H1 (cell line): ENCODE measurements at regions not wholly inside any gene's neighbourhood (a gene's known extent, or its start where the extent isn't known, plus 50 kb on each side); places are given as distances from the start of the nearest gene placed in this dataset.

Source experiments
- CTCF ChIA-PET: fragments of 300-600 bp; sonication (Branson Sonifier 250); formaldehyde crosslinking; loops from one replicate; lab custom pipeline; 2021; ENCODE audit not compliant: partially characterized antibody; lab: Charles Lee
- POLR2A ChIA-PET: fragments of 300-600 bp; sonication (Branson Sonifier 250); formaldehyde crosslinking; loops from one replicate; lab custom pipeline; 2021; ENCODE audit warnings: inconsistent platforms; ENCODE audit not compliant: partially characterized antibody; lab: Charles Lee
- DNase-seq, 2 experiments: peaks; one replicate each; pipeline versions ENCODE4 v3.0.0 to v3.0.0-alpha.2; 2010 to 2022; ENCODE audit warnings: low spot score in 2 of 2, low read depth in 1 of 2, mixed read lengths in 1 of 2
- FAIRE-seq: peaks from 2 replicates; lab custom pipeline; 2011; peaks lifted over from hg19 to GRCh38; lab: Jason Lieb, UNC
- H2AFZ ChIP-seq: 2 replicates; pipeline ENCODE4 v1.8.1; 2012; ENCODE audit warnings: low read length, inconsistent platforms
- H2AK5ac ChIP-seq: 2 replicates; pipeline ENCODE4 v1.6.1; 2013; ENCODE audit warnings: low read depth, low read length
- H2BK120ac ChIP-seq: replicated peaks from 2 replicates; pipeline ENCODE3; 2013; ENCODE audit warnings: low read depth, low read length, inconsistent platforms
- H2BK12ac ChIP-seq: 2 replicates; pipeline ENCODE4 v1.6.1; 2013; ENCODE audit warnings: low read depth, low read length
- H2BK15ac ChIP-seq: 2 replicates; pipeline ENCODE4 v1.6.1; 2013; ENCODE audit warnings: low read length
- H2BK20ac ChIP-seq: 2 replicates; pipeline ENCODE4 v1.6.1; 2013; ENCODE audit warnings: low read length
- H2BK5ac ChIP-seq: 2 replicates; pipeline ENCODE4 v1.6.1; 2013; ENCODE audit warnings: low read depth, low read length
- H3K14ac ChIP-seq: 2 replicates; pipeline ENCODE4 v1.6.1; 2013; ENCODE audit warnings: inconsistent platforms; ENCODE audit not compliant: insufficient read length
- H3K18ac ChIP-seq: 2 replicates; pipeline ENCODE4 v1.6.1; 2013; ENCODE audit warnings: low read length; ENCODE audit errors: extremely low read depth
- H3K23ac ChIP-seq: 2 replicates; pipeline ENCODE4 v1.6.1; 2013; ENCODE audit warnings: inconsistent platforms; ENCODE audit not compliant: insufficient read length
- H3K23me2 ChIP-seq: 2 replicates; pipeline ENCODE4 v1.6.1; 2013; ENCODE audit warnings: low read depth, low read length
- H3K27ac ChIP-seq: 2 replicates; pipeline ENCODE4 v1.6.1; 2011; ENCODE audit warnings: low read depth, low read length, inconsistent platforms
- H3K27me3 ChIP-seq, 4 experiments: replicated peaks in 1 of 4; 1 replicate in 1 of 4; 2 replicates in 3 of 4; pipeline versions ENCODE4 v1.6.1 to v1.8.1; 2011 to 2013; ENCODE audit warnings: low read length in 3 of 4, mild to moderate bottlenecking in 3 of 4, inconsistent platforms in 2 of 4, mixed read lengths in 2 of 4, moderate library complexity in 1 of 4; ENCODE audit not compliant: control insufficient read depth in 3 of 4, insufficient read depth in 3 of 4; ENCODE audit errors: extremely low read depth in 1 of 4
- H3K36me3 ChIP-seq, 4 experiments: 2 replicates each; pipeline versions ENCODE4 v1.6.1 to v1.8.1; 2011 to 2013; ENCODE audit warnings: mild to moderate bottlenecking in 4 of 4, low read length in 3 of 4, moderate library complexity in 2 of 4, control low read depth in 1 of 4, inconsistent platforms in 1 of 4; ENCODE audit not compliant: insufficient read depth in 4 of 4, control insufficient read depth in 2 of 4
- H3K4ac ChIP-seq: replicated peaks from 2 replicates; pipeline ENCODE3; 2013; ENCODE audit warnings: low read length, low read depth, mixed read lengths, inconsistent platforms; ENCODE audit not compliant: insufficient read length
- H3K4me1 ChIP-seq, 4 experiments: replicated peaks in 1 of 4; 1 replicate in 1 of 4; 2 replicates in 3 of 4; pipeline versions ENCODE4 v1.6.1 to v1.8.1; 2011 to 2013; ENCODE audit warnings: low read length in 3 of 4, inconsistent platforms in 2 of 4, mixed read lengths in 1 of 4; ENCODE audit not compliant: insufficient read depth in 4 of 4, control insufficient read depth in 3 of 4
- H3K4me2 ChIP-seq, 2 experiments: 2 replicates each; pipeline versions ENCODE4 v1.6.1 to v1.8.1; 2011 to 2013; ENCODE audit warnings: low read depth in 2 of 2, low read length in 2 of 2, control low read depth in 1 of 2, inconsistent platforms in 1 of 2, mild to moderate bottlenecking in 1 of 2; ENCODE audit not compliant: insufficient read depth in 1 of 2
- H3K4me3 ChIP-seq, 4 experiments: fragments of 200-600, 300-600 bp in 1 of 4; sonication (generic), shearing (Covaris generic), sonication (Bioruptor Twin) in 1 of 4; 2 replicates each; pipeline versions ENCODE4 v1.5.1 to v1.8.1; 2011 to 2016; ENCODE audit warnings: low read length in 4 of 4, low read depth in 3 of 4, control low read depth in 2 of 4, inconsistent platforms in 2 of 4, mild to moderate bottlenecking in 2 of 4, mixed read lengths in 1 of 4, moderate library complexity in 1 of 4; ENCODE audit not compliant: insufficient read depth in 2 of 4; ENCODE audit errors: extremely low read depth in 1 of 4
- H3K56ac ChIP-seq: replicated peaks from 2 replicates; pipeline ENCODE3; 2013; ENCODE audit warnings: low read depth, mild to moderate bottlenecking, mixed read lengths, low read length, inconsistent platforms; ENCODE audit not compliant: insufficient read length
- H3K79me1 ChIP-seq: 2 replicates; pipeline ENCODE4 v1.6.1; 2013; ENCODE audit warnings: low read depth, low read length, control low read depth
- H3K79me2 ChIP-seq, 2 experiments: 2 replicates each; pipeline versions ENCODE4 v1.6.1 to v1.8.1; 2012 to 2013; ENCODE audit warnings: low read length in 2 of 2, mild to moderate bottlenecking in 2 of 2, inconsistent platforms in 1 of 2; ENCODE audit not compliant: insufficient read depth in 2 of 2, control insufficient read depth in 1 of 2
- H3K9ac ChIP-seq, 4 experiments: replicated peaks in 1 of 4; 1 replicate in 1 of 4; 2 replicates in 3 of 4; pipeline versions ENCODE4 v1.6.1 to v1.8.1; 2011 to 2013; ENCODE audit warnings: low read depth in 3 of 4, low read length in 3 of 4, control low read depth in 2 of 4, mild to moderate bottlenecking in 2 of 4, moderate library complexity in 2 of 4, inconsistent platforms in 1 of 4; ENCODE audit errors: extremely low read depth in 1 of 4
- H3K9me3 ChIP-seq, 2 experiments: 2 replicates each; pipeline versions ENCODE4 v1.6.1 to v1.8.1; 2012 to 2013; ENCODE audit warnings: mild to moderate bottlenecking in 2 of 2, moderate library complexity in 2 of 2, control low read depth in 1 of 2, inconsistent platforms in 1 of 2, low read depth in 1 of 2, low read length in 1 of 2, mixed read lengths in 1 of 2; ENCODE audit not compliant: insufficient read depth in 2 of 2
- H4K20me1 ChIP-seq, 2 experiments: replicated peaks in 1 of 2; 2 replicates each; pipeline versions ENCODE3 to v1.8.1; 2011 to 2013; ENCODE audit warnings: inconsistent platforms in 2 of 2, low read length in 2 of 2, mild to moderate bottlenecking in 1 of 2; ENCODE audit not compliant: insufficient read depth in 2 of 2, control insufficient read depth in 1 of 2
- H4K5ac ChIP-seq: 2 replicates; pipeline ENCODE4 v1.6.1; 2013; ENCODE audit warnings: low read length, low read depth, mixed read lengths, inconsistent platforms; ENCODE audit not compliant: insufficient read length
- H4K8ac ChIP-seq: 2 replicates; pipeline ENCODE4 v1.8.0; 2013; ENCODE audit warnings: mild to moderate bottlenecking, moderate library complexity, low read length, inconsistent platforms; ENCODE audit not compliant: insufficient read depth; ENCODE audit errors: extremely low read depth
- H4K91ac ChIP-seq: replicated peaks from 2 replicates; pipeline ENCODE3; 2013; ENCODE audit warnings: low read length, mixed read lengths, inconsistent platforms; ENCODE audit not compliant: insufficient read length
- WGBS, 2 experiments: shearing (Covaris generic) in 1 of 2; methylation state at CpG; one replicate each; pipeline versions ENCODE4 v1.1.6 to v1.1.7; 2013 to 2015; ENCODE audit warnings: low lambda C conversion rate in 2 of 2, mixed read lengths in 2 of 2, inconsistent platforms in 1 of 2, low coverage in 1 of 2, missing lambda C conversion rate in 1 of 2; ENCODE audit not compliant: insufficient replicate concordance in 2 of 2, insufficient coverage in 1 of 2, insufficient read length in 1 of 2; ENCODE audit errors: extremely low coverage in 1 of 2, missing lambda C conversion rate in 1 of 2; 5-methylcytosine and 5-hydroxymethylcytosine counted together
- TF ChIP-seq, protein P1 (sequence below): IDR thresholded peaks from 2 replicates; pipeline ENCODE4 v1.6.1; 2012; ENCODE audit warnings: inconsistent platforms

DNA sequence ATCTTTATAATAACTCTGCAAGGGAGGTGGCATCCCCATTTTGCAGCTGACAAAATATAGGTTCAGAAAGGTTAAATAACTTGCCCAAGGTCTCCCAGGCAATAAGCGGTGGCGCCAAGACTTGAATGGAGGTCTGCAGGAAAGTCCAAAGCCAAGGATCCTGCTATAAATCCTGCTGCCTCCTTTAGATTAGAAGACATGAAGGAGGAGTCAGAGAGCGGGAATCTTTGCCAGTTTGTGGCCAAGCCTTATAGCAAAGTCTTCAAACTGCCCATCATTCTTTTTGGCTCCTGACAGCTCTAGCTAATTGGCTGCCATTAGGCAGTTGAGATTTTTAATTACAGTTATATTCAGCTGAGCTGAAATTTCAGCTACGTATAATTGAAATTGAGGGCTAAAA is 114.3 kb downstream of the C1D start:
- H2BK20ac ChIP-seq = no peak overlapping the region
- no peak for DNase-seq
- TF ChIP-seq, protein P1, sequence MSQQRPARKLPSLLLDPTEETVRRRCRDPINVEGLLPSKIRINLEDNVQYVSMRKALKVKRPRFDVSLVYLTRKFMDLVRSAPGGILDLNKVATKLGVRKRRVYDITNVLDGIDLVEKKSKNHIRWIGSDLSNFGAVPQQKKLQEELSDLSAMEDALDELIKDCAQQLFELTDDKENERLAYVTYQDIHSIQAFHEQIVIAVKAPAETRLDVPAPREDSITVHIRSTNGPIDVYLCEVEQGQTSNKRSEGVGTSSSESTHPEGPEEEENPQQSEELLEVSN = no peak
- no peaks in the 10 kb centered on the region for H3K79me2 ChIP-seq
- no peak overlapping the region for H2BK12ac ChIP-seq
- no peak overlapping the region for H3K56ac ChIP-seq
- H3K14ac ChIP-seq = no peak overlapping the region
- no peak overlapping the region for H2BK5ac ChIP-seq
- H4K5ac ChIP-seq = no peak overlapping the region
- H3K18ac ChIP-seq = no peak overlapping the region
- no peak overlapping the region for H2AK5ac ChIP-seq
- no peaks in the 10 kb centered on the region for H3K9me3 ChIP-seq
- H3K79me1 ChIP-seq = no peaks in the 10 kb centered on the region
- H3K4me2 ChIP-seq = no peak overlapping the region
- no peak overlapping the region for H3K27ac ChIP-seq
- no peaks in the 10 kb centered on the region for H3K27me3 ChIP-seq
- H4K91ac ChIP-seq = no peak overlapping the region
- no peak overlapping the region for H3K4ac ChIP-seq
- no peak overlapping the region for H4K8ac ChIP-seq
- FAIRE-seq = no peak
- no peaks in the 10 kb centered on the region; the same call in 1 of the 2 replicates for H3K23me2 ChIP-seq
- ChIA-PET POLR2A (no interaction called here), CTCF (no interaction called here)
- 93% methylated on average over 4 of the region's 4 CpGs; no CpG with 5 or more reads in 1 of the 2 experiments for WGBS, 2 experiments
- no peak overlapping the region for H3K4me3 ChIP-seq
- H3K9ac ChIP-seq = no peak overlapping the region
- no peak overlapping the region for H2BK120ac ChIP-seq
- H3K36me3 ChIP-seq = no peaks in the 10 kb centered on the region
- no peak overlapping the region for H2BK15ac ChIP-seq
- no peaks in the 10 kb centered on the region for H4K20me1 ChIP-seq
- no peaks in the 10 kb centered on the region for H3K4me1 ChIP-seq
- H2AFZ ChIP-seq = no peak overlapping the region
- no peak overlapping the region for H3K23ac ChIP-seq
